22Rv1 (cell line): ENCODE measurements at regions not wholly inside any gene's neighbourhood (a gene's known extent, or its start where the extent isn't known, plus 50 kb on each side); places are given as distances from the start of the nearest gene placed in this dataset.

Experiments
- CTCF ChIP-seq: fragments of 450-650 bp; IDR thresholded peaks from 2 replicates; pipeline ENCODE4 v1.5.1; 2017; ENCODE audit warnings: mild to moderate bottlenecking
- ZFX ChIP-seq: fragments of 450-650 bp; IDR thresholded peaks from 2 replicates; pipeline ENCODE4 v1.6.1; 2017; ENCODE audit warnings: antibody characterized with exemption, borderline replicate concordance

GRCh38 chr6:22643780-22644179 lies 74.4 kb downstream of the HDGFL1 start:
- no peak for TF ChIP-seq CTCF
- TF ChIP-seq ZFX, result no peak
